IMR-90 (cell line): ENCODE measurements at regions not wholly inside any gene's neighbourhood (a gene's known extent, or its start where the extent isn't known, plus 50 kb on each side); places are given as distances from the start of the nearest gene placed in this dataset.

Experiments used
- ATAC-seq: fragments of 200-7000 bp; cut with Tn5 transposase; 2 replicates; pipeline ENCODE4 v1.9.1; 2020; ENCODE audit warnings: low read depth, mild to moderate bottlenecking, moderate library complexity
- BruUV-seq: library from RNA; stranded (reverse); fragments of 400-500 nt; replicated peaks from 2 replicates; lab custom pipeline; 2021; lab: Mats Ljungman, UMichigan
- CTCF ChIA-PET: fragments of 300-600 bp; formaldehyde crosslinking; extraction: SDS; loops from one replicate; lab custom pipeline; 2021; ENCODE audit warnings: antibody characterized with exemption; lab: Yijun Ruan, JAX
- POLR2A ChIA-PET: fragments of 300-600 bp; sonication (Branson Sonifier 250); formaldehyde crosslinking; loops from one replicate; lab custom pipeline; 2022; ENCODE audit warnings: antibody characterized with exemption; ENCODE audit not compliant: unreplicated experiment; lab: Charles Lee
- DNase-seq: peaks from one replicate; pipeline ENCODE4 v3.0.0; 2013
- H2AFZ ChIP-seq: replicated peaks from 2 replicates; pipeline ENCODE3; 2013; ENCODE audit warnings: low read length, mild to moderate bottlenecking; ENCODE audit not compliant: poor library complexity
- H2AK5ac ChIP-seq: 2 replicates; pipeline ENCODE4 v1.6.1; 2013; ENCODE audit warnings: low read depth, low read length, inconsistent platforms
- H2AK9ac ChIP-seq: replicated peaks from 2 replicates; pipeline ENCODE3; 2013; ENCODE audit warnings: mild to moderate bottlenecking, low read depth, low read length, moderate library complexity; ENCODE audit not compliant: poor library complexity
- H2BK120ac ChIP-seq: 2 replicates; pipeline ENCODE4 v1.6.1; 2013; ENCODE audit warnings: low read depth, low read length, inconsistent platforms
- H2BK15ac ChIP-seq: 3 replicates; pipeline ENCODE4 v1.6.1; 2013; ENCODE audit warnings: low read depth, low read length, inconsistent platforms
- H2BK20ac ChIP-seq: 2 replicates; pipeline ENCODE4 v1.6.1; 2013; ENCODE audit warnings: low read depth, mild to moderate bottlenecking, inconsistent platforms, low read length, moderate library complexity
- H2BK5ac ChIP-seq: 2 replicates; pipeline ENCODE4 v1.6.1; 2013; ENCODE audit warnings: mild to moderate bottlenecking, low read depth, low read length, inconsistent platforms; ENCODE audit not compliant: poor library complexity, severe bottlenecking
- H3K14ac ChIP-seq: replicated peaks from 2 replicates; pipeline ENCODE4 v1.6.1; 2013; ENCODE audit warnings: low read depth, low read length, inconsistent platforms
- H3K18ac ChIP-seq: 2 replicates; pipeline ENCODE4 v1.6.1; 2013; ENCODE audit warnings: low read depth, low read length, control low read depth
- H3K23ac ChIP-seq: 2 replicates; pipeline ENCODE4 v1.6.1; 2013; ENCODE audit warnings: low read depth, low read length, inconsistent platforms
- H3K27ac ChIP-seq: 2 replicates; pipeline ENCODE4 v1.5.1; 2013; ENCODE audit warnings: mild to moderate bottlenecking, control low read depth, low read length; ENCODE audit not compliant: insufficient read depth
- H3K27me3 ChIP-seq: 2 replicates; pipeline ENCODE4 v1.6.1; 2013; ENCODE audit warnings: low read length; ENCODE audit not compliant: control insufficient read depth, insufficient read depth
- H3K36me3 ChIP-seq: 2 replicates; pipeline ENCODE4 v1.6.1; 2013; ENCODE audit warnings: low read length, mixed read lengths; ENCODE audit not compliant: control insufficient read depth, insufficient read depth
- H3K4ac ChIP-seq: 2 replicates; pipeline ENCODE4 v1.6.1; 2013; ENCODE audit warnings: low read depth, low read length, inconsistent platforms
- H3K4me1 ChIP-seq: 2 replicates; pipeline ENCODE4 v1.6.1; 2013; ENCODE audit warnings: low read length, mixed read lengths; ENCODE audit not compliant: control insufficient read depth, insufficient read depth
- H3K4me2 ChIP-seq: 2 replicates; pipeline ENCODE4 v1.6.1; 2013; ENCODE audit warnings: low read depth, mild to moderate bottlenecking, control low read depth, low read length, moderate library complexity
- H3K4me3 ChIP-seq: 2 replicates; pipeline ENCODE4 v1.5.1; 2013; ENCODE audit warnings: low read depth, mild to moderate bottlenecking, control low read depth, low read length, moderate library complexity; ENCODE audit not compliant: insufficient read depth
- H3K56ac ChIP-seq: 2 replicates; pipeline ENCODE4 v1.6.1; 2013; ENCODE audit warnings: low read length, inconsistent platforms; ENCODE audit not compliant: insufficient read depth; ENCODE audit errors: extremely low read depth
- H3K79me1 ChIP-seq, 2 experiments: 2 replicates each; pipeline ENCODE4 v1.6.1; 2013; ENCODE audit warnings: low read length in 2 of 2, inconsistent platforms in 1 of 2, low read depth in 1 of 2
- H3K9ac ChIP-seq: 2 replicates; pipeline ENCODE4 v1.6.1; 2013; ENCODE audit warnings: low read depth, low read length, control low read depth
- H3K9me1 ChIP-seq: 2 replicates; pipeline ENCODE4 v1.6.1; 2013; ENCODE audit warnings: low read length, inconsistent platforms; ENCODE audit not compliant: insufficient read depth
- H3K9me3 ChIP-seq: 2 replicates; pipeline ENCODE4 v1.6.1; 2013; ENCODE audit warnings: low read length; ENCODE audit not compliant: control insufficient read depth, insufficient read depth
- H4K20me1 ChIP-seq: 2 replicates; pipeline ENCODE4 v1.6.1; 2013; ENCODE audit warnings: low read length, inconsistent platforms; ENCODE audit not compliant: insufficient read depth
- H4K5ac ChIP-seq: 2 replicates; pipeline ENCODE4 v1.6.1; 2013; ENCODE audit warnings: mild to moderate bottlenecking, low read depth, low read length, control low read depth
- H4K8ac ChIP-seq, 2 experiments: 2 replicates each; pipeline ENCODE4 v1.6.1; 2013; ENCODE audit warnings: low read depth in 2 of 2, low read length in 2 of 2, control low read depth in 1 of 2, inconsistent platforms in 1 of 2
- H4K91ac ChIP-seq: 2 replicates; pipeline ENCODE4 v1.6.1; 2013; ENCODE audit warnings: low read depth, low read length, inconsistent platforms; ENCODE audit not compliant: insufficient read depth
- CEBPB ChIP-seq: IDR thresholded peaks from 2 replicates; pipeline ENCODE4 v1.6.1; 2012; ENCODE audit warnings: low read depth, low read length, improper control_type of control experiment
- CTCF ChIP-seq: conservative IDR thresholded peaks from 2 replicates; pipeline ENCODE4 v1.5.1; 2012; ENCODE audit warnings: mild to moderate bottlenecking, low read depth, low read length, improper control_type of control experiment
- MAFK ChIP-seq: IDR thresholded peaks from 2 replicates; pipeline ENCODE4 v1.6.1; 2012; ENCODE audit warnings: low read depth, low read length, improper control_type of control experiment
- MXI1 ChIP-seq: IDR thresholded peaks from 2 replicates; pipeline ENCODE4 v1.6.1; 2012; ENCODE audit warnings: low read depth, mild to moderate bottlenecking, low read length, moderate library complexity, borderline replicate concordance
- NFE2L2 ChIP-seq: fragments of 150-350 bp; IDR thresholded peaks from 2 replicates; pipeline ENCODE4 v1.6.1; 2016; ENCODE audit warnings: low read depth, mild to moderate bottlenecking, low read length
- RCOR1 ChIP-seq: IDR thresholded peaks from 2 replicates; pipeline ENCODE4 v1.6.1; 2012; ENCODE audit warnings: mild to moderate bottlenecking, low read length, improper control_type of control experiment; ENCODE audit not compliant: insufficient replicate concordance
- USF2 ChIP-seq: fragments of 150-350 bp; IDR thresholded peaks from 2 replicates; pipeline ENCODE4 v1.6.1; 2017; ENCODE audit warnings: mild to moderate bottlenecking, antibody characterized with exemption, low read length, low read depth
- WGBS, 2 experiments: methylation state at CpG; one replicate each; pipeline versions ENCODE4 v1.1.5 to v1.1.7; 2013; ENCODE audit warnings: missing lambda C conversion rate in 2 of 2; ENCODE audit not compliant: insufficient read length in 1 of 2; ENCODE audit errors: extremely low coverage in 2 of 2; 5-methylcytosine and 5-hydroxymethylcytosine counted together
- dilution Hi-C: fragments of 300-500 bp; cut with HindIII; formaldehyde crosslinking; loops from one replicate; pipeline ENCODE4 v1.14.3; 2018; ENCODE audit warnings: low sequenced_read_pairs; ENCODE audit not compliant: unreplicated experiment
- in situ Hi-C: fragments of 300-500 bp; cut with MboI; formaldehyde crosslinking; loops from 3 replicates; pipeline ENCODE4 v1.14.3; 2019; ENCODE audit warnings: low sequenced_read_pairs, inconsistent platforms, mixed read lengths
- intact Hi-C: fragments of 100-400 bp; cut with micrococcal nuclease; formaldehyde crosslinking; loops from 2 replicates; pipeline ENCODE4 v1.10.0; 2022

- Histone ChIP-seq H2AK9ac (no peak overlapping the region), H3K9ac (no peak overlapping the region), H3K9me3 (peaks cover 29% of the 10 kb centered on the region), H2AK5ac (no peak overlapping the region), H4K91ac (no peak overlapping the region), H3K4ac (no peak overlapping the region), H4K8ac (no peak overlapping the region), H3K9me1 (no peaks in the 10 kb centered on the region), H4K20me1 (no peaks in the 10 kb centered on the region), H3K4me1 (no peaks in the 10 kb centered on the region), H2BK20ac (no peak overlapping the region), H3K27me3 (no peaks in the 10 kb centered on the region), H2BK5ac (no peak overlapping the region), H4K5ac (no peak overlapping the region), H2AFZ (no peak overlapping the region), H3K14ac (no peak overlapping the region), H3K18ac (no peak overlapping the region), H2BK120ac (no peak overlapping the region), H2BK15ac (no peak overlapping the region), H3K23ac (no peak overlapping the region), H3K79me1 (no peaks in the 10 kb centered on the region), H3K27ac (no peak overlapping the region), H3K36me3 (no peaks in the 10 kb centered on the region), H3K4me2 (no peak overlapping the region), H3K4me3 (no peak overlapping the region), H3K56ac (no peak overlapping the region)
- ATAC-seq = no peak
- dilution Hi-C loops (no loop called here), intact Hi-C loops (no loop called here), in situ Hi-C loops (no loop called here)
- CTCF ChIA-PET = no interaction called here
- TF ChIP-seq CEBPB (no peak), CTCF (no peak), RCOR1 (no peak), USF2 (no peak), MXI1 (no peak), MAFK (no peak), NFE2L2 (no peak)
- no peak for DNase-seq
- POLR2A ChIA-PET = no interaction called here
- no TSS peak for BruUV-seq
- 37% methylated on average over 5 of the region's 7 CpGs; no CpG with 5 or more reads in 1 of the 2 experiments for WGBS, 2 experiments
These were observed 52.8 kb upstream of the GPR26 start for GRCh38 chr10:123613346-123613850.
